Peyer's patch (tissue), 4 donors: ENCODE measurements at regions not wholly inside any gene's neighbourhood (a gene's known extent, or its start where the extent isn't known, plus 50 kb on each side); places are given as distances from the start of the nearest gene placed in this dataset.

Source experiments
- DNase-seq, 3 donors: peaks; one replicate each; pipeline ENCODE4 v3.0.0-alpha.2; 2017 to 2019
- H3K27ac ChIP-seq, 4 donors: fragments of 200-600 bp; sonication (generic); one replicate each; pipeline ENCODE4 v1.5.1; 2016 to 2019
- H3K27me3 ChIP-seq, 2 donors: fragments of 200-600 bp; sonication (generic); one replicate each; pipeline ENCODE4 v1.5.1; 2019
- H3K36me3 ChIP-seq, 3 donors: fragments of 200-600 bp; sonication (generic); one replicate each; pipeline ENCODE4 v1.5.1; 2016 to 2019
- H3K4me1 ChIP-seq, 4 donors: fragments of 200-600 bp; sonication (generic); one replicate each; pipeline ENCODE4 v1.5.1; 2016 to 2019
- H3K4me3 ChIP-seq, 4 donors: fragments of 200-600 bp; sonication (generic); 1 replicate in 3 of 4; 2 replicates in 1 of 4; pipeline ENCODE4 v1.5.1; 2016 to 2019; ENCODE audit warnings: mild to moderate bottlenecking in 1 of 4
- H3K9me3 ChIP-seq, 4 donors: fragments of 200-600 bp; sonication (generic); one replicate each; pipeline ENCODE4 v1.5.1; 2016 to 2019; ENCODE audit warnings: mild to moderate bottlenecking in 1 of 4
- POLR2A ChIP-seq, 2 donors: fragments of 450-650 bp; IDR thresholded peaks; one replicate each; pipeline ENCODE4 v1.5.1; 2017; ENCODE audit warnings: antibody characterized with exemption in 2 of 2, mild to moderate bottlenecking in 2 of 2, moderate library complexity in 2 of 2
- TF ChIP-seq, protein P1 (sequence below), 6 experiments: fragments of 450-650 bp in 4 of 6; fragments of 200-600 bp in 2 of 6; sonication (generic) in 1 of 6; IDR thresholded peaks; one replicate each; pipeline ENCODE4 v1.5.1; 2017 to 2019; ENCODE audit warnings: antibody characterized with exemption in 6 of 6, mild to moderate bottlenecking in 3 of 6, moderate library complexity in 1 of 6

DNA sequence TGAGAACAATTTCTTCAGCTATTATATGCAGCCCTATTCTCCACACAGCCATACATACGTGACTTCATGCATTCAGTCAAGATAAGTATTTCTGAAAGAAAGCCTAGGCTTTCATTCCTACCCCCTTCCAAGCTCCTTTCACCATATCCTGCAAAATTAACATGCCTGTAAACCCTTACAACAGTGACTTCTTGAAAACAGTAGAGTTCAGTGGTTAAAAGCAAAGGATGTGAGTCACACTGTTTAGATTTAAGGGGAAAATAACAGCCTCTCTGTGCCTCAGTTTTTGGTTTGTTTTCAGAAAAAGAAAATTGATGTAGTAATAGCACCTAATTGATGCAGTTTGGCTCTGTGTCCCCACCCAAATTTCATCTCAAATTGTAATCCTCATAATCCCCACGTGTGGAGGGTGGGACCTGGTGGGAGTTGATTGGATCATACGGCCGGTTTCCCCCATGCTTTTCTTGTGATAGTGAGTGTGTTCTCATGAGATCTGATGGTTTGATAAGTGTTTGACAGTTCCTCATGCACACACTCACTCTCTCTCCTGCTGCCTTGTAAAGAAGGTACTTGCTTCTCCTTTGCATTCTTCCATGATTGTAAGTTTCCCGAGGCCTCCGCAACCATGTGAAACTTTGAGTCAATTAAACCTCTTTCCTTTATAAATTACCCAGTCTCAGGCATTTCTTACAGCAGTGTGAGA lies 264.8 kb downstream of the CETN3 start:
- Histone ChIP-seq H3K27me3 (no peaks in the 10 kb centered on the region), H3K27ac (no peak overlapping the region), H3K9me3 (no peaks in the 10 kb centered on the region), H3K36me3 (no peaks in the 10 kb centered on the region), H3K4me1 (no peaks in the 10 kb centered on the region), H3K4me3 (no peak overlapping the region)
- TF ChIP-seq, protein P1, sequence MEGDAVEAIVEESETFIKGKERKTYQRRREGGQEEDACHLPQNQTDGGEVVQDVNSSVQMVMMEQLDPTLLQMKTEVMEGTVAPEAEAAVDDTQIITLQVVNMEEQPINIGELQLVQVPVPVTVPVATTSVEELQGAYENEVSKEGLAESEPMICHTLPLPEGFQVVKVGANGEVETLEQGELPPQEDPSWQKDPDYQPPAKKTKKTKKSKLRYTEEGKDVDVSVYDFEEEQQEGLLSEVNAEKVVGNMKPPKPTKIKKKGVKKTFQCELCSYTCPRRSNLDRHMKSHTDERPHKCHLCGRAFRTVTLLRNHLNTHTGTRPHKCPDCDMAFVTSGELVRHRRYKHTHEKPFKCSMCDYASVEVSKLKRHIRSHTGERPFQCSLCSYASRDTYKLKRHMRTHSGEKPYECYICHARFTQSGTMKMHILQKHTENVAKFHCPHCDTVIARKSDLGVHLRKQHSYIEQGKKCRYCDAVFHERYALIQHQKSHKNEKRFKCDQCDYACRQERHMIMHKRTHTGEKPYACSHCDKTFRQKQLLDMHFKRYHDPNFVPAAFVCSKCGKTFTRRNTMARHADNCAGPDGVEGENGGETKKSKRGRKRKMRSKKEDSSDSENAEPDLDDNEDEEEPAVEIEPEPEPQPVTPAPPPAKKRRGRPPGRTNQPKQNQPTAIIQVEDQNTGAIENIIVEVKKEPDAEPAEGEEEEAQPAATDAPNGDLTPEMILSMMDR (IDR thresholded peaks at IDR 0.05), result no peak
- TF ChIP-seq POLR2A (IDR thresholded peaks at IDR 0.05), result no peak
- no peak for DNase-seq

- no peak for DNase-seq
- Histone ChIP-seq H3K27me3 (no peaks in the 10 kb centered on the region), H3K4me1 (no peaks in the 10 kb centered on the region), H3K4me3 (no peak overlapping the region), H3K27ac (no peak overlapping the region), H3K9me3 (no peaks in the 10 kb centered on the region), H3K36me3 (no peaks in the 10 kb centered on the region)
- TF ChIP-seq POLR2A (IDR thresholded peaks at IDR 0.05), result no peak
- TF ChIP-seq, protein P1 (IDR thresholded peaks at IDR 0.05), result no peak
Observed at GRCh38 chr5:90142541-90142940, 267.0 kb downstream of the CETN3 start.

GRCh38 chr5:90141984-90142383 lies 267.6 kb downstream of the CETN3 start:
- H3K36me3 ChIP-seq, result no peaks in the 10 kb centered on the region
- no peak overlapping the region for H3K27ac ChIP-seq
- no peak for DNase-seq
- no peak overlapping the region for H3K4me3 ChIP-seq
- H3K9me3 ChIP-seq, result no peaks in the 10 kb centered on the region
- TF ChIP-seq, protein P1 (IDR thresholded peaks at IDR 0.05), result no peak
- TF ChIP-seq POLR2A (IDR thresholded peaks at IDR 0.05), result no peak
- no peaks in the 10 kb centered on the region for H3K27me3 ChIP-seq
- H3K4me1 ChIP-seq, result no peaks in the 10 kb centered on the region

- Histone ChIP-seq H3K4me1 (no peaks in the 10 kb centered on the region), H3K27me3 (no peaks in the 10 kb centered on the region), H3K4me3 (no peak overlapping the region), H3K36me3 (no peaks in the 10 kb centered on the region), H3K27ac (no peak overlapping the region), H3K9me3 (no peaks in the 10 kb centered on the region)
- TF ChIP-seq POLR2A (IDR thresholded peaks at IDR 0.05), result no peak
- TF ChIP-seq, protein P1 (IDR thresholded peaks at IDR 0.05), result no peak
- DNase-seq, result no peak
Observed at GRCh38 chr5:90136952-90137528, 272.5 kb downstream of the CETN3 start.

- no peaks in the 10 kb centered on the region for H3K27me3 ChIP-seq
- DNase-seq, result peak in 2 of 3 donors; percentile 51 to 55
- no peaks in the 10 kb centered on the region for H3K9me3 ChIP-seq
- H3K27ac ChIP-seq, result no peak overlapping the region
- H3K4me3 ChIP-seq, result no peak overlapping the region
- TF ChIP-seq POLR2A (IDR thresholded peaks at IDR 0.05), result no peak
- TF ChIP-seq, protein P1 (IDR thresholded peaks at IDR 0.05), result peak in 4 of 6 experiments; percentile 18 to 55 (median 49)
- no peaks in the 10 kb centered on the region for H3K4me1 ChIP-seq
- no peaks in the 10 kb centered on the region for H3K36me3 ChIP-seq
Observed at GRCh38 chr5:90135779-90136378, 273.7 kb downstream of the CETN3 start.
